ENCODE measurements at regions not wholly inside any gene's neighbourhood (a gene's known extent, or its start where the extent isn't known, plus 50 kb on each side); places are given as distances from the start of the nearest gene placed in this dataset.
"Not testable (repeated sequence)": the region's sequence is repeated elsewhere in the genome, so short reads cannot be mapped to it uniquely, and the experiment has no call there.

- DNase-seq: no peak
These were observed 358.6 kb upstream of the NOCT start for GRCh38 chr4:138656990-138657389.

- no peak for DNase-seq
These were observed 359.6 kb upstream of the NOCT start for GRCh38 chr4:138655985-138656384.

GRCh38 chr4:138655286-138655685, 360.3 kb upstream of the NOCT start:
- DNase-seq: no peak

GRCh38 chr4:138650929-138651448, 364.6 kb upstream of the NOCT start:
- DNase-seq: no peak

GRCh38 chr4:138650495-138650894, 365.1 kb upstream of the NOCT start:
- no peak for DNase-seq

- no peak for DNase-seq
These were observed 368.1 kb upstream of the NOCT start for GRCh38 chr4:138647433-138647832.

- no peak for DNase-seq
These were observed 369.2 kb upstream of the NOCT start for GRCh38 chr4:138646383-138646782.

GRCh38 chr4:138645289-138645688, 370.3 kb upstream of the NOCT start:
- DNase-seq: no peak

GRCh38 chr4:138644322-138644721, 371.3 kb upstream of the NOCT start:
- DNase-seq: no peak

- no peak for DNase-seq
These were observed 371.8 kb upstream of the NOCT start for GRCh38 chr4:138643827-138644226.

- no peak for DNase-seq
These were observed 376.4 kb upstream of the NOCT start for GRCh38 chr4:138639018-138639741.

GRCh38 chr4:138636781-138637180, 378.8 kb upstream of the NOCT start:
- DNase-seq: no peak

- DNase-seq: no peak
These were observed 380.7 kb upstream of the NOCT start for GRCh38 chr4:138634915-138635314.

- no peak for DNase-seq
These were observed 382.0 kb upstream of the NOCT start for GRCh38 chr4:138633580-138633904.

- no peak for DNase-seq
These were observed 382.6 kb upstream of the NOCT start for GRCh38 chr4:138632856-138633579.

- no peak for DNase-seq
These were observed 384.9 kb upstream of the NOCT start for GRCh38 chr4:138630666-138631065.

GRCh38 chr4:138629669-138630068, 385.9 kb upstream of the NOCT start:
- no peak for DNase-seq

- DNase-seq: no peak
These were observed 384.9 kb upstream of the SLC7A11 start for GRCh38 chr4:138627096-138627495.

- not testable (repeated sequence) for DNase-seq
These were observed 380.2 kb upstream of the SLC7A11 start for GRCh38 chr4:138622362-138622761.

- DNase-seq: no peak
These were observed 374.6 kb upstream of the SLC7A11 start for GRCh38 chr4:138616775-138617174.

GRCh38 chr4:138614398-138615142, 372.4 kb upstream of the SLC7A11 start:
- no peak for DNase-seq

- no peak for DNase-seq
These were observed 370.3 kb upstream of the SLC7A11 start for GRCh38 chr4:138612428-138612827.

GRCh38 chr4:138611721-138612120, 369.6 kb upstream of the SLC7A11 start:
- no peak for DNase-seq

GRCh38 chr4:138611017-138611416, 368.9 kb upstream of the SLC7A11 start:
- no peak for DNase-seq

Data from NCI-H510A treated with DMSO at 0.1 percent for 48 hours (cell line).